ENCODE measurements at regions not wholly inside any gene's neighbourhood (a gene's known extent, or its start where the extent isn't known, plus 50 kb on each side); places are given as distances from the start of the nearest gene placed in this dataset.

DNA sequence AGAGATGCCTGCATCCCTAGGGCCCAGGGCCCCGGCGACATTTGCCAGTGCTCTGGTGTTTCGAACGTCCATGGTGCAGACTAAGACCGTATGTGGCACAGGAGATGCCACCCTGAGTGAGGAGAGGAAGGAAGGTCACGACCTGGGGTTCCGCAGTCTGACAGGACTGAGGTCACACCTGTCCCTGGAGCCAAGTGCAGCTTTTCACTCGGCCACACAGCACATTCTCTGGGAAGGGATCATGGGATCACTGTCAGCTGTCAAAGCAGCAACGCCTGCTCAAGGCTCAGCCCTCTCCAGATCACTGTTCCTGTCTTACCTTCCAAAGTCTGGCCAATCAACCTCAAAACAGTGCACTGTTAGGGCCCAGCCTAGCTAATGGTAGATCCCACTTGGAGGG, 243.6 kb downstream of the SIPA1L2 start:
- TF ChIP-seq, protein P1, sequence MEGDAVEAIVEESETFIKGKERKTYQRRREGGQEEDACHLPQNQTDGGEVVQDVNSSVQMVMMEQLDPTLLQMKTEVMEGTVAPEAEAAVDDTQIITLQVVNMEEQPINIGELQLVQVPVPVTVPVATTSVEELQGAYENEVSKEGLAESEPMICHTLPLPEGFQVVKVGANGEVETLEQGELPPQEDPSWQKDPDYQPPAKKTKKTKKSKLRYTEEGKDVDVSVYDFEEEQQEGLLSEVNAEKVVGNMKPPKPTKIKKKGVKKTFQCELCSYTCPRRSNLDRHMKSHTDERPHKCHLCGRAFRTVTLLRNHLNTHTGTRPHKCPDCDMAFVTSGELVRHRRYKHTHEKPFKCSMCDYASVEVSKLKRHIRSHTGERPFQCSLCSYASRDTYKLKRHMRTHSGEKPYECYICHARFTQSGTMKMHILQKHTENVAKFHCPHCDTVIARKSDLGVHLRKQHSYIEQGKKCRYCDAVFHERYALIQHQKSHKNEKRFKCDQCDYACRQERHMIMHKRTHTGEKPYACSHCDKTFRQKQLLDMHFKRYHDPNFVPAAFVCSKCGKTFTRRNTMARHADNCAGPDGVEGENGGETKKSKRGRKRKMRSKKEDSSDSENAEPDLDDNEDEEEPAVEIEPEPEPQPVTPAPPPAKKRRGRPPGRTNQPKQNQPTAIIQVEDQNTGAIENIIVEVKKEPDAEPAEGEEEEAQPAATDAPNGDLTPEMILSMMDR (optimal IDR thresholded peaks at IDR 0.05 in 1 of 3, IDR thresholded peaks at IDR 0.05 in 1 of 3, conservative IDR thresholded peaks at IDR 0.05 in 1 of 3; ENCODE audit: extremely low read depth in 1 of 3, insufficient read depth in 2 of 3, low read length in 3 of 3): no peak
- TF ChIP-seq EZH2 (IDR thresholded peaks at IDR 0.05; ENCODE audit: low read length): no peak

Measured in keratinocyte (primary cell).